ENCODE measurements at regions not wholly inside any gene's neighbourhood (a gene's known extent, or its start where the extent isn't known, plus 50 kb on each side); places are given as distances from the start of the nearest gene placed in this dataset.

DNA sequence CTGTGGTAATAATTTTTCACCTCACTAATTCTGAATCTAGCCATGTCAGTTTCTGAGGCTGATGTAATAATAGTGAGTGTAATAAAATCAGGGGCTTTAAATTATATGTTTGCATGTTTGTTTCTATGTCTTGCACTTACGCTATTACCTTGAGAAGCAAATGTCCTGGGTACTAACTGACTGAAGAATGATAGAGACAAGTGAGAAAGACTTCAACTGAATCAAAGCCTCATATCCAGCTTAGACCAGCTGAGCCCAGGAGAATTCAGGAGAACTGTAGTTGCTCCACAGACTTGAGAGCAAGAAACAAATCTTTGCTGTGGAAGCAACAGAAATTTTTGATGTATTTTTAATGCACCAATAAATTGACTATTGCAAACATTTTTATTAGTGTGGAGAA, 162.8 kb downstream of the MANEA start:
- TF ChIP-seq POLR2A (IDR thresholded peaks at IDR 0.05): no peak
- TF ChIP-seq, protein P1, sequence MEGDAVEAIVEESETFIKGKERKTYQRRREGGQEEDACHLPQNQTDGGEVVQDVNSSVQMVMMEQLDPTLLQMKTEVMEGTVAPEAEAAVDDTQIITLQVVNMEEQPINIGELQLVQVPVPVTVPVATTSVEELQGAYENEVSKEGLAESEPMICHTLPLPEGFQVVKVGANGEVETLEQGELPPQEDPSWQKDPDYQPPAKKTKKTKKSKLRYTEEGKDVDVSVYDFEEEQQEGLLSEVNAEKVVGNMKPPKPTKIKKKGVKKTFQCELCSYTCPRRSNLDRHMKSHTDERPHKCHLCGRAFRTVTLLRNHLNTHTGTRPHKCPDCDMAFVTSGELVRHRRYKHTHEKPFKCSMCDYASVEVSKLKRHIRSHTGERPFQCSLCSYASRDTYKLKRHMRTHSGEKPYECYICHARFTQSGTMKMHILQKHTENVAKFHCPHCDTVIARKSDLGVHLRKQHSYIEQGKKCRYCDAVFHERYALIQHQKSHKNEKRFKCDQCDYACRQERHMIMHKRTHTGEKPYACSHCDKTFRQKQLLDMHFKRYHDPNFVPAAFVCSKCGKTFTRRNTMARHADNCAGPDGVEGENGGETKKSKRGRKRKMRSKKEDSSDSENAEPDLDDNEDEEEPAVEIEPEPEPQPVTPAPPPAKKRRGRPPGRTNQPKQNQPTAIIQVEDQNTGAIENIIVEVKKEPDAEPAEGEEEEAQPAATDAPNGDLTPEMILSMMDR (IDR thresholded peaks at IDR 0.05 in 8 of 11, conservative IDR thresholded peaks at IDR 0.05 in 3 of 11): no peak

Data from spleen (tissue), 7 donors.